CD4-positive, alpha-beta memory T cell (primary cell): ENCODE measurements at regions not wholly inside any gene's neighbourhood (a gene's known extent, or its start where the extent isn't known, plus 50 kb on each side); places are given as distances from the start of the nearest gene placed in this dataset.

Experiments
- CTCF ChIA-PET: fragments of 350-600 bp; sonication (Branson Sonifier 250); formaldehyde crosslinking; loops from one replicate; lab custom pipeline; 2021; ENCODE audit warnings: inconsistent platforms; ENCODE audit not compliant: partially characterized antibody; lab: Charles Lee
- POLR2A ChIA-PET: fragments of 350-600 bp; sonication (Branson Sonifier 250); formaldehyde crosslinking; loops from one replicate; lab custom pipeline; 2021; ENCODE audit not compliant: partially characterized antibody; lab: Charles Lee
- DNase-seq, 5 donors: peaks; one replicate each; pipeline versions ENCODE4 v3.0.0 to v3.0.0-alpha.2; 2020 to 2022; ENCODE audit warnings: mixed read lengths in 1 of 5
- H3K27ac ChIP-seq: one replicate; pipeline ENCODE4 v1.7.0; 2013; ENCODE audit warnings: low read depth, low read length
- H3K27me3 ChIP-seq: 2 replicates; pipeline ENCODE4 v1.7.0; 2013; ENCODE audit warnings: mild to moderate bottlenecking, low read length, moderate library complexity; ENCODE audit not compliant: insufficient read depth
- H3K36me3 ChIP-seq: 2 replicates; pipeline ENCODE4 v1.7.0; 2013; ENCODE audit warnings: mild to moderate bottlenecking, low read length, moderate library complexity; ENCODE audit not compliant: insufficient read depth
- H3K4me1 ChIP-seq: 2 replicates; pipeline ENCODE4 v1.7.0; 2013; ENCODE audit warnings: mild to moderate bottlenecking, low read length, moderate library complexity; ENCODE audit not compliant: insufficient read depth
- H3K4me3 ChIP-seq, 2 donors: one replicate each; pipeline ENCODE4 v1.7.0; 2013; ENCODE audit warnings: low read length in 2 of 2, mild to moderate bottlenecking in 1 of 2
- H3K9me3 ChIP-seq, 2 donors: one replicate each; pipeline ENCODE4 v1.7.0; 2013; ENCODE audit warnings: low read length in 2 of 2, control low read depth in 1 of 2; ENCODE audit not compliant: control insufficient read depth in 1 of 2
- H3K27ac Mint-ChIP-seq, 7 donors: one replicate each; pipeline ENCODE4 v1.8.0; 2020 to 2021; ENCODE audit warnings: mixed read lengths in 7 of 7, mild to moderate bottlenecking in 6 of 7, inconsistent platforms in 3 of 7, moderate library complexity in 3 of 7
- H3K27me3 Mint-ChIP-seq, 2 donors: one replicate each; pipeline ENCODE4 v1.8.0; 2020 to 2021; ENCODE audit warnings: mixed read lengths in 2 of 2
- H3K36me3 Mint-ChIP-seq, 2 donors: one replicate each; pipeline ENCODE4 v1.8.0; 2020 to 2021; ENCODE audit warnings: mixed read lengths in 2 of 2, inconsistent platforms in 1 of 2, mild to moderate bottlenecking in 1 of 2
- H3K4me1 Mint-ChIP-seq, 4 donors: one replicate each; pipeline ENCODE4 v1.8.0; 2020 to 2021; ENCODE audit warnings: mixed read lengths in 4 of 4, mild to moderate bottlenecking in 1 of 4
- H3K4me3 Mint-ChIP-seq, 8 donors: one replicate each; pipeline ENCODE4 v1.8.0; 2020 to 2021; ENCODE audit warnings: mixed read lengths in 8 of 8, mild to moderate bottlenecking in 7 of 8, moderate library complexity in 6 of 8, inconsistent platforms in 3 of 8
- H3K9me3 Mint-ChIP-seq, 8 donors: one replicate each; pipeline ENCODE4 v1.8.0; 2020 to 2021; ENCODE audit warnings: mixed read lengths in 8 of 8, mild to moderate bottlenecking in 5 of 8, inconsistent platforms in 3 of 8, moderate library complexity in 1 of 8
- intact Hi-C: fragments of 100-400 bp; cut with micrococcal nuclease; formaldehyde crosslinking; loops from one replicate; pipeline ENCODE4 v1.15.1; 2023

DNA sequence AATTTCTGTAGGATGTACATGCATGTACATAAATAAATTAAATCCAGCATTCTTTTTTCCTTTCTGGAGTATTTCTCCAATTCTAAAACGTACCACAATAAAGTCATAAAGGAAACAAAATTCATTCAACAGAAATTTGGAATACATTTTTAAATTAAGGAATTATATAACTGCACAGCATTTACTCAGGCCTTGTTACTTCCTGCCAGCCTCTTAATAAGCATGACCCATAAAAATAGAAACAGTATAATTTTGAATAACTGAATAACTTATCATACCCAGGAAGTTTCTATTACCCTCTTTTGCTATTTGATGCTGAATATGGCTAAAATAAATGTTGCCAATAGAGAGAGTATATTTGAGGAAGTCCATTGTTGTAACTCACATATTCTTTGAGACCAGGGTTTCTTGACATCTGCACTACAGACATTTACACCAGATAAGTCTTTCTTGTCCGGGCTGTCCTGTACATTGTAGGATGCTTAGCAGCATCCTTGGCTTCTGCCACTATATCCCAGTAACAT is 178.2 kb downstream of the KLF12 start:
- peaks cover 43 to 65% (median 52%) of the 10 kb centered on the region in 4 donors for H3K4me1 Mint-ChIP-seq
- POLR2A ChIA-PET, result no interaction called here

DNA sequence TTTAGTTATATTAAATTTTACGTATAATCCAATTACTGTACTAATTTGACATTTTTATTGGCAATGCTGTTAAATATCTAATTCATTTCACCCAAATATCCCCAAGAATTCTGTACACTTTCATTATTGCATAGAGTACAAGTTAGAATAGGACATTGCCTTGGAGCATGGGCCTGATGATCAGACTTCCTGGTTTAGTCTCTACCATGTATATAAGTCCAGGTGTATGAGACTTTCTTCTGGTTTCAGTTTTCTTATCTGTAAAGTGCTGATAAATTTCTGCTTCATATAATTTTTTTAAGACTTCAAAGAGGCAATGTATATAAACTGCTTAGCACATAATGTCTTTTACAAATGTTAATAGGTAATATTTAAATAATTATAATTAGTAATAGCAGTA is 179.4 kb downstream of the KLF12 start:
- H3K27me3 Mint-ChIP-seq, result no peaks in the 10 kb centered on the region
- H3K4me3 ChIP-seq, result no peak overlapping the region
- peaks cover 55% of the 10 kb centered on the region for H3K4me1 ChIP-seq
- intact Hi-C loops, result no loop called here
- no peak overlapping the region for H3K27ac ChIP-seq
- no peak for DNase-seq
- H3K9me3 ChIP-seq, result no peaks in the 10 kb centered on the region
- peaks cover 49 to 72% (median 59%) of the 10 kb centered on the region in 4 donors for H3K4me1 Mint-ChIP-seq
- H3K27me3 ChIP-seq, result no peaks in the 10 kb centered on the region
- POLR2A ChIA-PET, result no interaction called here
- no peaks in the 10 kb centered on the region for H3K36me3 ChIP-seq
- CTCF ChIA-PET, result no interaction called here
- H3K4me3 Mint-ChIP-seq, result no peak overlapping the region
- H3K36me3 Mint-ChIP-seq, result peaks cover 15 to 16% of the 10 kb centered on the region in 2 donors
- peaks cover 0 to 3% (median 0%) of the 10 kb centered on the region in 8 donors for H3K9me3 Mint-ChIP-seq
- no peak overlapping the region for H3K27ac Mint-ChIP-seq

More for the DNA sequence above, 178.2 kb downstream of the KLF12 start:
- CTCF ChIA-PET, result no interaction called here
- Histone ChIP-seq H3K9me3 (no peaks in the 10 kb centered on the region), H3K36me3 (no peaks in the 10 kb centered on the region), H3K4me3 (no peak overlapping the region), H3K27ac (no peak overlapping the region), H3K4me1 (peaks cover 43% of the 10 kb centered on the region), H3K27me3 (no peaks in the 10 kb centered on the region)
- no peak for DNase-seq
- Mint-ChIP-seq H3K27ac (peak overlapping the region in 4 of 7 donors; percentile 5 to 52 (median 22)), H3K4me3 (peak overlapping the region in 1 of 8 donors; percentile 35), H3K27me3 (no peaks in the 10 kb centered on the region), H3K36me3 (peaks cover 10 to 11% of the 10 kb centered on the region in 2 donors), H3K9me3 (no peaks in the 10 kb centered on the region)
- intact Hi-C loops, result no loop called here

DNA sequence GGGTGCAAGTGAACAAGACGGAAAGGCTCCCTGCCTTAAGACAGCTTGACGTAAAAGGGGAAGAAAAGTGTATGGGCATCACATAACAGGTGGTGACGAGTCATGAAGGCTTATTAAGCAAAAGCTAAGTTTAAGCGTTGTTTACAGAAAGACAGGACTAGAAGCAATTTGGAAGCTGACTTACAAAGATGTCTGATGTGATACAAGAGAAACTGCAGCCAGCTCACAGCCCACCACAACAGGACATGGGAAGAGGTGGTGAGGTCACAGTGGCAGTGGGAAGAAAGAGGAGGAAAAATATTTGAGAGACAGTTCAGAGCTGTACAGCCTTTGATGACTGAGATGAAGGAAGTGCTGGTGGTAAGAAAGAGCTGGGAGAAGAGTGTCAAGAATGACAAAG is 181.6 kb downstream of the KLF12 start:
- Mint-ChIP-seq H3K36me3 (peaks cover 16 to 18% of the 10 kb centered on the region in 2 donors), H3K9me3 (peaks cover 0 to 3% (median 0%) of the 10 kb centered on the region in 8 donors), H3K27me3 (no peaks in the 10 kb centered on the region), H3K4me1 (peaks cover 60 to 83% (median 70%) of the 10 kb centered on the region in 4 donors), H3K4me3 (peak overlapping the region in 2 of 8 donors; percentile 12 to 55), H3K27ac (peak overlapping the region in 4 of 7 donors; percentile 23 to 79 (median 66))
- ChIA-PET POLR2A (no interaction called here), CTCF (interaction anchor here (1.1 kb wide), 1 partner anchor 88 kb away, joined by 3 read pairs; no protein-coding TSS in a partner anchor)
- H3K27me3 ChIP-seq, result no peaks in the 10 kb centered on the region
- H3K4me1 ChIP-seq, result peaks cover 72% of the 10 kb centered on the region
- no peaks in the 10 kb centered on the region for H3K36me3 ChIP-seq
- no peak overlapping the region for H3K27ac ChIP-seq
- no peak for DNase-seq
- intact Hi-C loops, result no loop called here
- H3K4me3 ChIP-seq, result no peak overlapping the region
- H3K9me3 ChIP-seq, result no peaks in the 10 kb centered on the region

DNA sequence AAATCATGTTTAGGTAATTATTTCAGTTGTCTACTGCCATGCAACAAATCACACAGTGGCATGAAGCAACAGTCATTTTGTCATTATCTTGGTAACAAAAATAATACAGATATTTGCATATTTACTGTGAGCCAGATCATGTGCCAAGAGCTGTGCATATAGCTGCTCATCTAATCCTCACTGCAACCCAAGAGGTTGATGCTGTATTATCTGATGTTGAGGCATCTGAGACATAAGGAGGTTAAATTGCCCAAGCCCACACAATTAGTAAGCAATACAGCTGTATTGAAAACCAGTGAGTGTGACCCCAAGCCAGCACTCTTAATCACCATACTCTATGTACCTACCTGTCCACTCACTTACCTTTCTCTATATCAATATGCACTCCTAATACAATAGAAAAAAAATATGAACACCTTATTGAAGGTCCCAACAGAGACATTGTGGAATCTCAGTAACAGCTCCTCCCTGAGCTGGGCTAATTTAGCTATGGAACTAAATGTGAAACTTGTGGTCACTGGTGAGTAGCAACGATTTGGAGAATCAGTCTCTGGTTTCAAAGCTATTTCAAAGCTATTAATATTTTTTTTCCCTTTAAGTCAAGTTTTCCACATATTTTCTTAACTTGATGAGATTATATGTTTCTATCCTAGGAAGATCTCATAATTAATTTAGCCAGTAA is 185.2 kb downstream of the KLF12 start:
- Histone ChIP-seq H3K4me3 (no peak overlapping the region), H3K27me3 (no peaks in the 10 kb centered on the region), H3K36me3 (no peaks in the 10 kb centered on the region), H3K9me3 (no peaks in the 10 kb centered on the region), H3K27ac (no peak overlapping the region), H3K4me1 (peaks cover 75% of the 10 kb centered on the region)
- POLR2A ChIA-PET, result no interaction called here
- peaks cover 0 to 3% (median 0%) of the 10 kb centered on the region in 8 donors for H3K9me3 Mint-ChIP-seq
- no peak for DNase-seq
- intact Hi-C loops, result no loop called here
- H3K4me3 Mint-ChIP-seq, result peak overlapping the region in 3 of 8 donors; percentile 12 to 57 (median 46)
- H3K36me3 Mint-ChIP-seq, result peaks cover 17 to 25% of the 10 kb centered on the region in 2 donors
- peaks cover 61 to 89% (median 80%) of the 10 kb centered on the region in 4 donors for H3K4me1 Mint-ChIP-seq
- H3K27ac Mint-ChIP-seq, result peak overlapping the region in 5 of 7 donors; percentile 22 to 70 (median 41)
- H3K27me3 Mint-ChIP-seq, result no peaks in the 10 kb centered on the region
- CTCF ChIA-PET, result interaction anchor here (1.1 to 1.2 kb wide), 2 partner anchors 17 to 338 kb away, joined by 3 to 8 read pairs; no protein-coding TSS in a partner anchor

DNA sequence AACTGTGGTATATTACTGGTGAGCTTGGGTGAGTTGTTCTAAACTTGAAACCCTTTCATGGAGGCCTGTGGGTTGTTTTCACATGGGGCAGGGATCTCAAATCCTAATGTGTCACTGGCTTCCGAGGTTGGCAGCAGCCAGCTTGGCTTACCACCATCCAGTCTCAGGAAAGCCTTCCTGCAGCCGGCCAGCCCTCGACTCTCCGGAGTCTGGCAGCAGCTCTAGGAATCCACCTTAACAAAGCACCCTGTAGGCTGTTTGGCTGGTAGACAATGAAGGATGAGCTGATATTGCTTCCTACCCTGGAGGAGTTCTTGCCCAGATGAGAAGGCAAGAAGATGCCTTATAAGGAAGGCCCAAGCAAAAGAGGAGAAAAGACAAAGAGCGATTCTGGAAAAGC is 188.3 kb downstream of the KLF12 start:
- POLR2A ChIA-PET, result interaction anchor here (0.6 to 0.7 kb wide), 2 partner anchors 174 to 186 kb away, joined by 3 read pairs; no protein-coding TSS in a partner anchor
- peak overlapping the region in 2 of 8 donors; percentile 26 to 32 for H3K4me3 Mint-ChIP-seq
- intact Hi-C loops, result no loop called here

DNA sequence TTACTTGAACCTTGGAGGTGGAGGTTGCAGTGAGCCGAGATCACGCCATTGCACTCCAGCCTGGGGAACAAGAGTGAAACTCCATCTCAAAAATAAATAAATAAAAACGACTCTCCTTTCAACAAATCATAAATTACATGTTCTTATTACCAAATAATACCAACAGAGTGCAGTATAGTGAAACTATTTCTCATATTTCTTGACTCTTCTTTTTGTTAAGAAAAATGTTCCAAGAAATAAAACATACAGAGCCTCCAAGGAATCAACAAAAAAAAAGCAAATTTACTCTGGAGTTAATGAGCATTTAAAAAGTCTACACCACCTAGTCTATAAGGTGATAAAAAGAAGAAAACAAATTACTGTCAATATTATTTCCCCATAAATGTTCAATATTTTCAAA is 188.8 kb downstream of the KLF12 start:
- H3K4me3 ChIP-seq, result no peak overlapping the region
- H3K27me3 Mint-ChIP-seq, result no peaks in the 10 kb centered on the region
- ChIA-PET POLR2A (interaction anchor here (0.7 kb wide), 1 partner anchor 187 kb away, joined by 3 read pairs; no protein-coding TSS in a partner anchor), CTCF (interaction anchor here (0.6 to 5.0 kb wide), 2 partner anchors 342 to 1329 kb away, joined by 3 to 30 read pairs; no protein-coding TSS in a partner anchor)
- H3K27ac Mint-ChIP-seq, result peak overlapping the region; percentile 49 to 86 (median 81)
- H3K4me1 ChIP-seq, result peaks cover 77% of the 10 kb centered on the region
- peaks cover 0 to under 1% (median 0%) of the 10 kb centered on the region in 8 donors for H3K9me3 Mint-ChIP-seq
- intact Hi-C loops, result no loop called here
- no peaks in the 10 kb centered on the region for H3K27me3 ChIP-seq
- no peaks in the 10 kb centered on the region for H3K9me3 ChIP-seq
- peak overlapping the region; percentile 24 for H3K27ac ChIP-seq
- peaks cover 5% of the 10 kb centered on the region for H3K36me3 ChIP-seq
- H3K4me3 Mint-ChIP-seq, result peak overlapping the region in 3 of 8 donors; percentile 9 to 26 (median 18)
- H3K36me3 Mint-ChIP-seq, result peaks cover 27 to 38% of the 10 kb centered on the region in 2 donors
- DNase-seq, result no peak
- peaks cover 58 to 91% (median 80%) of the 10 kb centered on the region in 4 donors for H3K4me1 Mint-ChIP-seq

More for the DNA sequence above, 188.3 kb downstream of the KLF12 start:
- Mint-ChIP-seq H3K4me1 (peaks cover 60 to 91% (median 80%) of the 10 kb centered on the region in 4 donors), H3K27me3 (no peaks in the 10 kb centered on the region), H3K27ac (peak overlapping the region; percentile 49 to 86 (median 81)), H3K9me3 (peaks cover 0 to 3% (median 0%) of the 10 kb centered on the region in 8 donors), H3K36me3 (peaks cover 30 to 38% of the 10 kb centered on the region in 2 donors)
- Histone ChIP-seq H3K27me3 (no peaks in the 10 kb centered on the region), H3K4me3 (no peak overlapping the region), H3K4me1 (peaks cover 77% of the 10 kb centered on the region), H3K36me3 (peaks cover 5% of the 10 kb centered on the region), H3K27ac (no peak overlapping the region), H3K9me3 (no peaks in the 10 kb centered on the region)
- no peak for DNase-seq
- CTCF ChIA-PET, result interaction anchor here (0.6 to 5.0 kb wide), 3 partner anchors 117 to 1329 kb away, joined by 3 to 30 read pairs (median 3); no protein-coding TSS in a partner anchor

DNA sequence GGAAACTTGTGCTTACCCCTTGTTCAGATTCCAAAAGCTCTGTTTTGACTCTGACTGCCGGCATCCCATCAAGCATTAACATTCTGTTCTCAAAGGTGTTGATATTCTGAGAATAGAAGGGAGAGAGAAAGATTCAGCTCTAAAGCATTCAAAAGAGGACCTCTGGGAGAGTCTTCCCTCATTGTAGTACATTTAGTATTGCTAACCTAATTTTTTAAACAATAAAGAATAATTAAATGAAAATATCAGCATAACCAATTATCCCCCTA is 190.3 kb downstream of the KLF12 start:
- intact Hi-C loops, result loop anchor here (1.0 to 5.0 kb wide), 3 partner anchors 43 to 343 kb away; partner anchors contain the start of gene KLF12
- no peak for DNase-seq
- Histone ChIP-seq H3K36me3 (peaks cover 5% of the 10 kb centered on the region), H3K27me3 (no peaks in the 10 kb centered on the region), H3K9me3 (no peaks in the 10 kb centered on the region), H3K4me3 (no peak overlapping the region), H3K4me1 (peaks cover 73% of the 10 kb centered on the region), H3K27ac (peak overlapping the region; percentile 74)
- H3K4me3 Mint-ChIP-seq, result peak overlapping the region in 7 of 8 donors; percentile 36 to 80 (median 65)
- H3K27ac Mint-ChIP-seq, result peak overlapping the region; percentile 24 to 95 (median 86)
- peaks cover 59 to 90% (median 79%) of the 10 kb centered on the region in 4 donors for H3K4me1 Mint-ChIP-seq
- no peaks in the 10 kb centered on the region for H3K27me3 Mint-ChIP-seq
- ChIA-PET CTCF (interaction anchor here (5.0 kb wide), 1 partner anchor 344 kb away, joined by 30 read pairs; no protein-coding TSS in a partner anchor), POLR2A (interaction anchor here (0.8 to 1.5 kb wide), 6 partner anchors 33 to 344 kb away, joined by 3 to 5 read pairs (median 3); partner anchors contain the start of gene KLF12)
- no peaks in the 10 kb centered on the region for H3K9me3 Mint-ChIP-seq
- H3K36me3 Mint-ChIP-seq, result peaks cover 37 to 47% of the 10 kb centered on the region in 2 donors
